SU-DHL-6 (cell line): ENCODE measurements at regions not wholly inside any gene's neighbourhood (a gene's known extent, or its start where the extent isn't known, plus 50 kb on each side); places are given as distances from the start of the nearest gene placed in this dataset.

Experiments used
- CTCF ChIP-seq: fragments of 200-600 bp; sonication (generic); IDR thresholded peaks from one replicate; pipeline ENCODE4 v1.5.1; 2017; ENCODE audit warnings: antibody characterized with exemption, mild to moderate bottlenecking, low read length, moderate library complexity; ENCODE audit not compliant: insufficient read depth, poor library complexity, severe bottlenecking
- EZH2phosphoT487 ChIP-seq: fragments of 200-600 bp; sonication (generic), shearing (Covaris generic); conservative IDR thresholded peaks from 2 replicates; pipeline ENCODE4 v1.6.1; 2018; ENCODE audit warnings: mild to moderate bottlenecking, antibody characterized with exemption, low read length, moderate library complexity, mixed read lengths

GRCh38 chr19:13629687-13630357 lies 123.5 kb upstream of the CACNA1A start:
- TF ChIP-seq CTCF (no peak), EZH2phosphoT487 (no peak)
